Right atrium auricular region (tissue), 2 donors: ENCODE measurements at regions not wholly inside any gene's neighbourhood (a gene's known extent, or its start where the extent isn't known, plus 50 kb on each side); places are given as distances from the start of the nearest gene placed in this dataset.
"Not testable (repeated sequence)": the region's sequence is repeated elsewhere in the genome, so short reads cannot be mapped to it uniquely, and the experiment has no call there.

Experiments used
- DNase-seq: peaks from one replicate; pipeline ENCODE4 v3.0.0-alpha.2; 2019; ENCODE audit warnings: low spot score
- H3K27ac ChIP-seq, 2 donors: fragments of 200-600 bp; sonication (generic); 1 replicate in 1 of 2; 2 replicates in 1 of 2; pipeline ENCODE4 v1.5.1; 2016 to 2019
- H3K27me3 ChIP-seq, 2 donors: fragments of 200-600 bp; sonication (generic); one replicate each; pipeline versions ENCODE4 v1.5.1 to v1.6.0; 2017 to 2019
- H3K36me3 ChIP-seq: fragments of 200-600 bp; sonication (generic); one replicate; pipeline ENCODE4 v1.5.1; 2016
- H3K4me1 ChIP-seq, 2 donors: fragments of 200-600 bp; sonication (generic); one replicate each; pipeline versions ENCODE4 v1.5.1 to v1.6.0; 2017 to 2019
- H3K4me3 ChIP-seq, 2 donors: fragments of 200-600 bp; sonication (generic); 1 replicate in 1 of 2; 2 replicates in 1 of 2; pipeline ENCODE4 v1.5.1; 2017 to 2019; ENCODE audit warnings: mild to moderate bottlenecking in 1 of 2, moderate library complexity in 1 of 2
- H3K9me3 ChIP-seq, 2 donors: fragments of 200-600 bp; sonication (generic); one replicate each; pipeline ENCODE4 v1.5.1; 2019
- TF ChIP-seq, protein P1 (sequence below), 2 donors: fragments of 200-600 bp; sonication (generic); IDR thresholded peaks; one replicate each; pipeline ENCODE4 v1.5.1; 2019; ENCODE audit warnings: antibody characterized with exemption in 2 of 2

DNA sequence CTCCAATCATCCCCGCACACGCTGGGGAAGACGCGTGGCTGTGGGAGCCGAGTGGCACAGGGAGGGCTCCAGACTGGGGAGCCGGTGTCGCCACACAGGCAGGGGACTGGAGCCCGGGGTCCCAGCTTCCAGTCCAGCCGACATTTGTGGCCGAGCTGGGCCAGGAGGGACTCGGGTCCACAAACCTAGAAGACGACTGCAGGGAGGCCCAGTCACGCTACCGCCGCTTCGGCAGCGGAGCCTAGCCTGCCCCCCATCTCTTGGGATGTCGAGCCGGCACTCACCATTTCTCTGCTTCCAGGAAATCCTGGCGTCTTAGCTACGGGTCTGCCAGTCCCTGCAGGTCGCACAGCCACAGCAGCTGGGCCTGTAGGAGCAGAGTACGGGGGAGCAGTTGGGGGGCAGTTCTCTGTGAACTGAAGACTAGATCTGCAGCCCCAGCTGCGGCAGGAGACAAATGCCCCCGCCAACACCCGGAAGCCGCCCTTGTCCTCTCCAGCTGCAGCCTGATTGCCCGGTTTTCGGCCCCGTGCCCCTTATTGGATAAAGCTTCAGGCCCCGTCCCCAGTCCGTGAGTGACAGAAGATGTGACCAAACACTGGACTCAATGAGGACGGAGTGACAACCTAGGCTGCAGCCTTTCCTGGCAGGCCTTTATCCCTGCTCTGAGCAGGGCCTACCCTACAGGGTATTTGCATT is 270.7 kb downstream of the ZNF33B start:
- no peaks in the 10 kb centered on the region for H3K4me1 ChIP-seq
- H3K27ac ChIP-seq = peak overlapping the region in 1 of 2 donors; percentile 57

DNA sequence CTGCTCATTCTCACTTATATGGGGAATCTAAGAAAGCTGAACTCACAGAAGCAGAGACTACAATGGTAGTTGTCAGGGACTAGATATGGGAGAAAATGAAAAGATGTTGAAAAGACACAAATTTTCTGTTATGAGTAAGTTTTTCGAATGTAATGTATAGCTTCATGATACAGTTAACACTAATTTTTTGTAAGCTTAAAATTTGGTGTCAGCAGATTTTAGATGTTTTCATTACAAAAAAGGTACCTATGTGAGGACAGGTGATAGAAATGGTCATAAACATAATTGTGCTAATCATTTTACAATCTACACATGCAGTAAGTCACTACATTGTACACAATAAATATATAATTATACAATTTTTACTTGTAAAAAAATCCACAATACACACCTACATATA is 286.6 kb downstream of the ZNF33B start:
- no peaks in the 10 kb centered on the region for H3K27me3 ChIP-seq

More for the DNA sequence above, 270.7 kb downstream of the ZNF33B start:
- TF ChIP-seq, protein P1, sequence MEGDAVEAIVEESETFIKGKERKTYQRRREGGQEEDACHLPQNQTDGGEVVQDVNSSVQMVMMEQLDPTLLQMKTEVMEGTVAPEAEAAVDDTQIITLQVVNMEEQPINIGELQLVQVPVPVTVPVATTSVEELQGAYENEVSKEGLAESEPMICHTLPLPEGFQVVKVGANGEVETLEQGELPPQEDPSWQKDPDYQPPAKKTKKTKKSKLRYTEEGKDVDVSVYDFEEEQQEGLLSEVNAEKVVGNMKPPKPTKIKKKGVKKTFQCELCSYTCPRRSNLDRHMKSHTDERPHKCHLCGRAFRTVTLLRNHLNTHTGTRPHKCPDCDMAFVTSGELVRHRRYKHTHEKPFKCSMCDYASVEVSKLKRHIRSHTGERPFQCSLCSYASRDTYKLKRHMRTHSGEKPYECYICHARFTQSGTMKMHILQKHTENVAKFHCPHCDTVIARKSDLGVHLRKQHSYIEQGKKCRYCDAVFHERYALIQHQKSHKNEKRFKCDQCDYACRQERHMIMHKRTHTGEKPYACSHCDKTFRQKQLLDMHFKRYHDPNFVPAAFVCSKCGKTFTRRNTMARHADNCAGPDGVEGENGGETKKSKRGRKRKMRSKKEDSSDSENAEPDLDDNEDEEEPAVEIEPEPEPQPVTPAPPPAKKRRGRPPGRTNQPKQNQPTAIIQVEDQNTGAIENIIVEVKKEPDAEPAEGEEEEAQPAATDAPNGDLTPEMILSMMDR (IDR thresholded peaks at IDR 0.05) = no peak
- Histone ChIP-seq H3K9me3 (peaks cover 0 to 8% of the 10 kb centered on the region in 2 donors), H3K4me3 (peak overlapping the region; percentile 35 to 73), H3K36me3 (no peaks in the 10 kb centered on the region), H3K27me3 (no peaks in the 10 kb centered on the region)
- DNase-seq = peak; percentile 77

DNA sequence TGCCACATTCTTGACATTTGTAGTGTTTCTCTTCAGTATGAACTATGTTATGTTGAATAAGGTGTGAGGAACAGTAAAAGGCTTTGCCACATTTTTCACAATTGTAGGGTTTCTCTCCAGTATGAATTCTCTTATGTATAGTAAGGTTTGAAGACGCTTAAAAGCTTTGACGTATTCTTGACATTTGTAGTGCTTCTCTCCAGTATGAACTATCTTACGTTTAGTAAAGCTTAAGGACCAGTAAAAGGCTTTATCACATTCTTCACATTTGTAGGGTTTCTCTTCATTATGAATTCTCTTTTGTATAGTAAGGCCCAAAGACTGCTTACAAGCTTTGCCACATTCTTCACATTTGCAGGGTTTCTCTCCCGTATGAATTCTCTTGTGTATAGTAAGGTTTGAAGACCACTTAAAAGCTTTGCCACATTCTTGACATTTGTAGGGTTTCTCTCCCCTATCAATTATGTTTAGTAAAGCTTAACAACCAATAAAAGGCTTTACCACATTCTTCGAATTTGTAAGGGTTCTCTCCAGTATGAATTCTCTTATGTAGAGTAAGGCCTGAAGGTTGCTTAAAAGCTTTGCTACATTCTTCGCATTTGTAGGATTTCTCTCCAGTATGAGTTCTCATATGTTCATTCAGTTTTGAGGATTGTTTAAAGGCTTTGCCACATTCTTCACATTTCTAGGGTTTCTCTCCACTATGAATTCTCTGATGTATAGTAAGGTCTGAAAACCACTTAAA is 301.6 kb downstream of the ZNF33B start:
- not testable (repeated sequence) for DNase-seq, H3K36me3 ChIP-seq, H3K4me3 ChIP-seq, H3K27me3 ChIP-seq, H3K27ac ChIP-seq, H3K4me1 ChIP-seq
- H3K9me3 ChIP-seq = peaks cover 42 to 100% of the 10 kb centered on the region in 2 donors

More for the DNA sequence above, 286.6 kb downstream of the ZNF33B start:
- DNase-seq = no peak
- no peak overlapping the region for H3K27ac ChIP-seq
- H3K4me3 ChIP-seq = no peak overlapping the region
- H3K9me3 ChIP-seq = peaks cover 0 to 28% of the 10 kb centered on the region in 2 donors
- H3K4me1 ChIP-seq = no peaks in the 10 kb centered on the region
- TF ChIP-seq, protein P1 (IDR thresholded peaks at IDR 0.05) = no peak
- H3K36me3 ChIP-seq = no peaks in the 10 kb centered on the region

DNA sequence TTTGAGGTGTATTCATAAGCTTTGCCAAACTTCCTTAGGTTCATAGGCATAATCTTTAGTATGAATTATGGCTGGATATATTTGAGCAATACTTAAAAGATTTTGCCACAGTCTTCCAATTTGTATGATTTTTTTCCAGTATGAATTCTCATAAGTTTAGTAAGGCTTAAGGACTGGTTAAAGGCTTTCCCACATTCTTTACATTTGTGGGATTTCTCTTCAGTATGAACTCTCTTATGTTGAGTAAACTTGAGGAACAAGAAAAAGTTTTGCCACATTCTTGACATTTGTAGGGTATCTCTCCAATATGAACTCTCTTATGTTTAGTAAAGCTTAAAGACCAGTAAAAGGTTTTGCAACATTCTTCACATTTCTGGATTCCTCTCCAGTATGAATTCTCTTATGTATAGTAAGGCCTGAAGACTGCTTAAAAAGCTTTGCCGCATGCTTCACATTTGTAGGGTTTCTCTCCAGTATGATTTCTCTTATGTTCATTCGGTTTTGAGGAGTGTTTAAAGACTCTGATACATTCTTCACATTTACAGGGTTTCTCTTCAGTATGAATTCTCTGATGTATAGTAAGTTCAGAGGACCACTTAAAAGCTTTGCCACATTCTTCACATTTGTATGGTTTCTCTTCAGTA is 302.6 kb downstream of the ZNF33B start:
- H3K27me3 ChIP-seq, H3K27ac ChIP-seq, H3K4me3 ChIP-seq, DNase-seq, H3K36me3 ChIP-seq, H3K4me1 ChIP-seq: not testable (repeated sequence)
- peaks cover 43 to 100% of the 10 kb centered on the region in 2 donors for H3K9me3 ChIP-seq

DNA sequence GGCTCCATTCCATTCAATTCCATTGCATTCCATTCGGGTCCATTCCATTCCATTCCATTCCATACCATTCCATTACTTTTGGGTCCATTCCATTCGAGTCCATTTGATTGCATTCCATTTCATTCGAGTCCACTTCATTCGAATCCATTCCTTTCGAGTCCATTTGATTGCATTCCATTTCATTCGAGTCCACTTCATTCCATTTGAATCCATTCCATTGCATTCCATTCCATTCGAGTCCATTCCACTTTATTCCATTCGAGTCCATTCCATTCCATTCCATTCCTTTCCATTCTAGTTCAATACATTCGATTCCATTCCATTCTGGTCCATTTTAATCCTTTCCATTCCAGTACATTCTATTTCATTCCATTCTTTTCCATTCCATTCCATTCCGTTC is 334.0 kb downstream of the ZNF33B start:
- Histone ChIP-seq H3K4me1 (no peaks in the 10 kb centered on the region), H3K27ac (no peak overlapping the region), H3K9me3 (peaks cover 25 to 97% of the 10 kb centered on the region in 2 donors), H3K36me3 (no peaks in the 10 kb centered on the region), H3K4me3 (no peak overlapping the region), H3K27me3 (no peaks in the 10 kb centered on the region)
- no peak for DNase-seq
- TF ChIP-seq, protein P1 (IDR thresholded peaks at IDR 0.05) = no peak

DNA sequence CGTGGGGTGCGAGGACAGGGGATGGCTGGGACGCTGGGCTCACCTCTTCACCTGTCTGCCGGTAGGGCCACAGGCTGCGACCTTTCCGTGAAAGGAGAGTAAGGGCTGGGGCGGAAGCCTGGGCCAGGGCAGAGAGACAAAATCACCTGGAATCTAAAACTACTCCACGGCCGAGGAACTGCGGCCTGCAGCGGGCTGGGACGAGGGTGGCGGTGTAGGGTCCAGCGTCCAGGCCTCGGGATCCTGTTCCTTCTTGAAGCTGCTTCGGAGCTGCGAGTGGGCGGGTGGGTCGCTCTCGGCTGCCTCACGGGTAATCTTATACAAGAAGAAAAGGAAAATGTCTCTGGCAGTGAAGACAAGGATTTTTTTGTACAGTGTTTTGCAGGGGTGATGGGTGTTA is 356.5 kb downstream of the ZNF33B start:
- not testable (repeated sequence) for H3K4me1 ChIP-seq, H3K4me3 ChIP-seq, H3K36me3 ChIP-seq, H3K9me3 ChIP-seq, H3K27ac ChIP-seq, H3K27me3 ChIP-seq, DNase-seq

DNA sequence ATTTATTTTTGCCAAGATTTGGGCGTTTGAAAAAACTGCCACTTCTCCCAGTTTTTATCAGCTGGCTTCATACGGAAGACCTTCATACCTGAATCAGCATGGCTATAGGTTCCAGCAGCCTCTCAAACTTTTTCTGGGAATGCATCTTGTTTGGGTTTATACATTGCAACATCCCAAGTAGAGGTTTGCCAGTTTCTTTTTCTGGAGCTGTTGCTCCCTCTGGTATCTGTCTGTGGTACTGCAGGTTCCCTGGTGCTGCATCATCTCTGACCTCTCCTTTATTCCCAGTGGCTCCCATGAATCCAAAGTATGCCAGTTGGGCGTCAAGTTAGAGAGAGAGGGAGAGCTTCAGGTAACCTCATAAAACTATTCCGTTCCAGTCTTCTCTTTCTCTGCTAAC is 368.6 kb downstream of the ZNF33B start:
- not testable (repeated sequence) for DNase-seq, H3K4me3 ChIP-seq, H3K27ac ChIP-seq, H3K27me3 ChIP-seq, H3K9me3 ChIP-seq, H3K4me1 ChIP-seq, H3K36me3 ChIP-seq

DNA sequence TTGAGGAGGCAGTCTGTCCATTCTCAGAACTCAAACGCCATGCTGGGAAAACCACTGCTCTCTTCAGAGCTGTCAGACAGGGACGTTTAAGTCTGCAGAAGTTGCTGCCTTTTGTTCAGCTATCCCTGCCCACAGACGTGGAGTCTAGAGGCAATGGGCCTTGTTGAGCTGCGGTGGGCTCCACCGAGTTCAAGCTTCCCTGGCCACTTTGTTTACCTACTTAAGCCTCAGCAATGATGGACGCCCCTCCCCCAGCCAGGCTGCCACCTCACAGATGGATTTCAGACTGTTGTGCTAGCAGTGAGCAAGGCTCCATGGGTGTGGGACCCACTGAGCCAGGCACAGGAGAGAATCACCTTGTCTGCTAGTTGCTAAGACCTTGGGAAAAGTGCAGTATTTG is 375.1 kb downstream of the ZNF33B start:
- not testable (repeated sequence) for H3K27ac ChIP-seq, H3K27me3 ChIP-seq, DNase-seq, H3K4me3 ChIP-seq, H3K9me3 ChIP-seq, H3K4me1 ChIP-seq, H3K36me3 ChIP-seq

DNA sequence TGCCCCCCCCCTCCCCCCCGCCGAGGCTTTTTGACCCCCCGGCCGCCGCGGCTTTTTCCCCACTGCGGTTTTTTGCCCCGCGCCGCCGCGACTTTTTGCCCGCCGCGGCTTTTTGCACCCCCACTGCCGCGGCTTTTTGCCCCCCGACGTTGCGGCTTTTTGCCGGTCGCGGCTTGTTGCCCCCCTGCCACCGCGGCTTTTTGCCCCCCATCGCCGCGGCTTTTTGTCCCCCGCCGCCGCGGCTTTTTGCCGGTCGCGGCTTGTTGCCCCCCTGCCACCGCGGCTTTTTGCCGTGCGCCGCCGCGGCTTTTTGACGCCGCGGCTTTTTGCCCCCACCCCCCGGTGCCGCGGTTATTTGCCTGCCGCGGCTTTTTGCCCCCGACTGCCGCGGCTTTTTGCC is 395.4 kb downstream of the ZNF33B start:
- not testable (repeated sequence) for H3K4me1 ChIP-seq, H3K27me3 ChIP-seq, H3K9me3 ChIP-seq, H3K36me3 ChIP-seq, H3K27ac ChIP-seq, DNase-seq
- H3K4me3 ChIP-seq = peak overlapping the region in 1 of 2 donors; percentile 30
